IPS-NIHi7 (cell line): ENCODE measurements at regions not wholly inside any gene's neighbourhood (a gene's known extent, or its start where the extent isn't known, plus 50 kb on each side); places are given as distances from the start of the nearest gene placed in this dataset.

Experiments used
- DNase-seq: peaks from one replicate; pipeline ENCODE4 v3.0.0; 2012; ENCODE audit warnings: mixed read lengths; ENCODE audit errors: extremely low spot score

GRCh38 chr11:112856133-112856532 lies 105.1 kb upstream of the NCAM1 start:
- no peak for DNase-seq

- DNase-seq: no peak
Measured at GRCh38 chr11:112856591-112856990, 104.6 kb upstream of the NCAM1 start.

GRCh38 chr11:112858289-112859023 lies 102.8 kb upstream of the NCAM1 start:
- no peak for DNase-seq

GRCh38 chr11:112859787-112860186 lies 101.4 kb upstream of the NCAM1 start:
- DNase-seq: no peak

GRCh38 chr11:112861356-112861755 lies 99.9 kb upstream of the NCAM1 start:
- no peak for DNase-seq

GRCh38 chr11:112863305-112863704 lies 97.9 kb upstream of the NCAM1 start:
- DNase-seq: no peak

- DNase-seq: no peak
Measured at GRCh38 chr11:112864672-112865071, 96.5 kb upstream of the NCAM1 start.

- DNase-seq: no peak
Measured at GRCh38 chr11:112871909-112872500, 89.2 kb upstream of the NCAM1 start.

- DNase-seq: no peak
Measured at GRCh38 chr11:112874980-112875379, 86.2 kb upstream of the NCAM1 start.

GRCh38 chr11:112877581-112877980 lies 83.6 kb upstream of the NCAM1 start:
- peak; percentile 56 for DNase-seq

- no peak for DNase-seq
Measured at GRCh38 chr11:112878033-112878601, 83.1 kb upstream of the NCAM1 start.

- no peak for DNase-seq
Measured at GRCh38 chr11:112880495-112880894, 80.7 kb upstream of the NCAM1 start.

- peak; percentile 96 for DNase-seq
Measured at GRCh38 chr11:112881461-112881860, 79.8 kb upstream of the NCAM1 start.

GRCh38 chr11:112882494-112883381 lies 78.5 kb upstream of the NCAM1 start:
- DNase-seq: no peak

GRCh38 chr11:112884012-112884767 lies 77.0 kb upstream of the NCAM1 start:
- no peak for DNase-seq

GRCh38 chr11:112885744-112886433 lies 75.3 kb upstream of the NCAM1 start:
- no peak for DNase-seq

GRCh38 chr11:112886434-112887370 lies 74.5 kb upstream of the NCAM1 start:
- no peak for DNase-seq

GRCh38 chr11:112889446-112889845 lies 71.8 kb upstream of the NCAM1 start:
- no peak for DNase-seq

GRCh38 chr11:112899235-112900006 lies 61.8 kb upstream of the NCAM1 start:
- DNase-seq: no peak
